Glutamatergic neuron (in vitro differentiated cells): ENCODE measurements at regions not wholly inside any gene's neighbourhood (a gene's known extent, or its start where the extent isn't known, plus 50 kb on each side); places are given as distances from the start of the nearest gene placed in this dataset.
A peak's percentile ranks its signal among the peaks of the same experiment; 100 is the strongest.

ENCODE experiments used
- DNase-seq: peaks from one replicate; pipeline ENCODE4 v3.0.0; 2022
- H3K27ac Mint-ChIP-seq: one replicate; pipeline ENCODE4 v1.8.0; 2020; ENCODE audit warnings: mild to moderate bottlenecking, mixed read lengths, inconsistent platforms; ENCODE audit not compliant: unreplicated experiment
- H3K27me3 Mint-ChIP-seq: one replicate; pipeline ENCODE4 v1.8.0; 2020; ENCODE audit warnings: mild to moderate bottlenecking, moderate library complexity, mixed read lengths, inconsistent platforms; ENCODE audit not compliant: unreplicated experiment
- H3K36me3 Mint-ChIP-seq: one replicate; pipeline ENCODE4 v1.8.0; 2020; ENCODE audit warnings: mild to moderate bottlenecking, mixed read lengths, inconsistent platforms; ENCODE audit not compliant: unreplicated experiment
- H3K4me1 Mint-ChIP-seq: one replicate; pipeline ENCODE4 v1.8.0; 2020; ENCODE audit warnings: mild to moderate bottlenecking, low read depth, mixed read lengths, inconsistent platforms; ENCODE audit not compliant: unreplicated experiment
- H3K4me3 Mint-ChIP-seq: one replicate; pipeline ENCODE4 v1.8.0; 2020; ENCODE audit warnings: mild to moderate bottlenecking, mixed read lengths, inconsistent platforms; ENCODE audit not compliant: unreplicated experiment
- H3K9me3 Mint-ChIP-seq: one replicate; pipeline ENCODE4 v1.8.0; 2020; ENCODE audit warnings: mild to moderate bottlenecking, moderate library complexity, mixed read lengths, inconsistent platforms; ENCODE audit not compliant: unreplicated experiment
- TF ChIP-seq, protein P1 (sequence below): fragments of 200-600 bp; sonication (generic); IDR thresholded peaks from one replicate; pipeline ENCODE4 v1.5.0; 2021; ENCODE audit not compliant: partially characterized antibody, unreplicated experiment

- H3K9me3 Mint-ChIP-seq, result peaks cover 1% of the 10 kb centered on the region
- no peak for DNase-seq
- no peaks in the 10 kb centered on the region for H3K27me3 Mint-ChIP-seq
- no peaks in the 10 kb centered on the region for H3K4me1 Mint-ChIP-seq
- H3K27ac Mint-ChIP-seq, result no peak overlapping the region
- H3K36me3 Mint-ChIP-seq, result peaks cover 5% of the 10 kb centered on the region
- no peak overlapping the region for H3K4me3 Mint-ChIP-seq
- TF ChIP-seq, protein P1, sequence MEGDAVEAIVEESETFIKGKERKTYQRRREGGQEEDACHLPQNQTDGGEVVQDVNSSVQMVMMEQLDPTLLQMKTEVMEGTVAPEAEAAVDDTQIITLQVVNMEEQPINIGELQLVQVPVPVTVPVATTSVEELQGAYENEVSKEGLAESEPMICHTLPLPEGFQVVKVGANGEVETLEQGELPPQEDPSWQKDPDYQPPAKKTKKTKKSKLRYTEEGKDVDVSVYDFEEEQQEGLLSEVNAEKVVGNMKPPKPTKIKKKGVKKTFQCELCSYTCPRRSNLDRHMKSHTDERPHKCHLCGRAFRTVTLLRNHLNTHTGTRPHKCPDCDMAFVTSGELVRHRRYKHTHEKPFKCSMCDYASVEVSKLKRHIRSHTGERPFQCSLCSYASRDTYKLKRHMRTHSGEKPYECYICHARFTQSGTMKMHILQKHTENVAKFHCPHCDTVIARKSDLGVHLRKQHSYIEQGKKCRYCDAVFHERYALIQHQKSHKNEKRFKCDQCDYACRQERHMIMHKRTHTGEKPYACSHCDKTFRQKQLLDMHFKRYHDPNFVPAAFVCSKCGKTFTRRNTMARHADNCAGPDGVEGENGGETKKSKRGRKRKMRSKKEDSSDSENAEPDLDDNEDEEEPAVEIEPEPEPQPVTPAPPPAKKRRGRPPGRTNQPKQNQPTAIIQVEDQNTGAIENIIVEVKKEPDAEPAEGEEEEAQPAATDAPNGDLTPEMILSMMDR, result no peak
Measured at GRCh38 chr18:60092073-60092472, 192.3 kb downstream of the PMAIP1 start.

DNA sequence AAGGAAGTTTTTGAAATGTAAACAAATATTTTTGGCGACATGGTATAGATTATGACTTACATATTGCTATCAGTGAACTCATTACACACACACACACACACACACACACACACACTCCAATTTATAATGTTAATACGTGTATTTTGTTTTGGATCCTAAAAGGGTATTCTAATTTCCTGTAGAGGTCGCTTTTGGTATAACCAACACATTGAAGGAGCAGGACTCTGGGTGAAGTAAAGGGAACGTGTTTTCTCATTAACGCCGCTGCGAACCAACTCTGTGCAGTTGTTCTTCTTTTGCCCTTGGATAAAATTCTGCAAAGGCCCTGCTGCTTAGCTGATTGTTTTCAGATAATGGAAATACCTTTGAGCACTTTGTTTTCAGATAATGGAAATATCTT lies 190.4 kb downstream of the PMAIP1 start:
- Mint-ChIP-seq H3K4me3 (no peak overlapping the region), H3K4me1 (no peaks in the 10 kb centered on the region), H3K27ac (no peak overlapping the region), H3K27me3 (no peaks in the 10 kb centered on the region), H3K36me3 (peaks cover 5% of the 10 kb centered on the region), H3K9me3 (peaks cover 1% of the 10 kb centered on the region)
- TF ChIP-seq, protein P1, result no peak
- no peak for DNase-seq

GRCh38 chr18:60082790-60083189 lies 183.0 kb downstream of the PMAIP1 start:
- no peaks in the 10 kb centered on the region for H3K36me3 Mint-ChIP-seq
- DNase-seq, result no peak
- H3K9me3 Mint-ChIP-seq, result no peaks in the 10 kb centered on the region
- H3K4me1 Mint-ChIP-seq, result no peaks in the 10 kb centered on the region
- H3K27me3 Mint-ChIP-seq, result no peaks in the 10 kb centered on the region
- H3K4me3 Mint-ChIP-seq, result no peak overlapping the region
- H3K27ac Mint-ChIP-seq, result no peak overlapping the region
- TF ChIP-seq, protein P1, result no peak

- no peaks in the 10 kb centered on the region for H3K27me3 Mint-ChIP-seq
- H3K36me3 Mint-ChIP-seq, result no peaks in the 10 kb centered on the region
- TF ChIP-seq, protein P1, result no peak
- no peak overlapping the region for H3K27ac Mint-ChIP-seq
- H3K9me3 Mint-ChIP-seq, result peaks cover under 1% of the 10 kb centered on the region
- no peaks in the 10 kb centered on the region for H3K4me1 Mint-ChIP-seq
- no peak for DNase-seq
- H3K4me3 Mint-ChIP-seq, result no peak overlapping the region
Measured at GRCh38 chr18:60082282-60082681, 182.5 kb downstream of the PMAIP1 start.

DNA sequence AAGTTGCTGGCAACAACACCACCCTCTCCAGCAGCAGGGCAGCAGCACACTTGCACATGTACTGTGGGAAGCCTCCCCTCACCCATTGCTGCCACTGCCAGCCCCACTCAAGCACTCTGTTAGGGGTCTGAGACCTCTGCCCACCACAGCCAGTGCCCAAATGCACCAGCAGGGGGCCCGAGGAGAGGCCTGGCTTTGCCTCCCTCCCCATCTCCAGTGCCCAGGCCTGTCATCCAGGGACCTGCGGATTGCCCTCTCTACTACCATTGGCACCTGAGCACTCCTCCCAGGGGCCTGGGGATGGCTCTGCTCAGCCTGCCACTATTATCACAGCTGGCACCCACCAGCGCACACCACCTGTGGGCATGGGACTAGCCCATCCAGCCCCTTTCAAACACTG lies 175.7 kb downstream of the PMAIP1 start:
- TF ChIP-seq, protein P1, result peak; percentile 32
- Mint-ChIP-seq H3K4me3 (no peak overlapping the region), H3K27ac (no peak overlapping the region), H3K36me3 (no peaks in the 10 kb centered on the region), H3K9me3 (peaks cover 6% of the 10 kb centered on the region), H3K27me3 (peaks cover 1% of the 10 kb centered on the region), H3K4me1 (no peaks in the 10 kb centered on the region)
- DNase-seq, result no peak
